Activated CD4-positive, CD25-positive, alpha-beta regulatory T cell (primary cell): ENCODE measurements at regions not wholly inside any gene's neighbourhood (a gene's known extent, or its start where the extent isn't known, plus 50 kb on each side); places are given as distances from the start of the nearest gene placed in this dataset.

ENCODE experiments used
- DNase-seq, 4 experiments: peaks; one replicate each; lab custom pipeline; 2025; lab: John Stamatoyannopoulos, UW

GRCh38 chr20:21956591-21956990, 251.1 kb downstream of the PAX1 start:
- DNase-seq, result no peak

DNA sequence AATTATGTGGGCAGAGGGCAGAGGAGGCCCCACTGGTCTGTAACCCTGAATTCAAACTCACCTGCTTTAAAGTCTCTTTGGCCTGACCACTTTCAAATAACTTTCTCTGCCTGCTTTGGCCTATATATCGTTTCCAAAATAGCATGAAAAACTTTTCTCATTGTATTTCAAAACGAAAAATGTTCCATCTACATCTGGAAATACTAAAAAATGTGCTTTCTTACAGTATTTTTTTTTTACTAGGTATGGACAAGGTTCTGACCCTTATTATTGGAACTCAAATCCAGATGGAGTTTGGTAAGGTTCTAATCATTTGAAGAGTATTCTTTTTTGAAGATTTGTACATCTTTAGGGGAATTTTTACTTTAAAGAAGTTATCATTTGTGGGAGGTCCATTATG, 241.9 kb downstream of the PAX1 start:
- no peak for DNase-seq

- no peak for DNase-seq
These were observed 238.8 kb downstream of the PAX1 start for GRCh38 chr20:21944227-21944626.

DNA sequence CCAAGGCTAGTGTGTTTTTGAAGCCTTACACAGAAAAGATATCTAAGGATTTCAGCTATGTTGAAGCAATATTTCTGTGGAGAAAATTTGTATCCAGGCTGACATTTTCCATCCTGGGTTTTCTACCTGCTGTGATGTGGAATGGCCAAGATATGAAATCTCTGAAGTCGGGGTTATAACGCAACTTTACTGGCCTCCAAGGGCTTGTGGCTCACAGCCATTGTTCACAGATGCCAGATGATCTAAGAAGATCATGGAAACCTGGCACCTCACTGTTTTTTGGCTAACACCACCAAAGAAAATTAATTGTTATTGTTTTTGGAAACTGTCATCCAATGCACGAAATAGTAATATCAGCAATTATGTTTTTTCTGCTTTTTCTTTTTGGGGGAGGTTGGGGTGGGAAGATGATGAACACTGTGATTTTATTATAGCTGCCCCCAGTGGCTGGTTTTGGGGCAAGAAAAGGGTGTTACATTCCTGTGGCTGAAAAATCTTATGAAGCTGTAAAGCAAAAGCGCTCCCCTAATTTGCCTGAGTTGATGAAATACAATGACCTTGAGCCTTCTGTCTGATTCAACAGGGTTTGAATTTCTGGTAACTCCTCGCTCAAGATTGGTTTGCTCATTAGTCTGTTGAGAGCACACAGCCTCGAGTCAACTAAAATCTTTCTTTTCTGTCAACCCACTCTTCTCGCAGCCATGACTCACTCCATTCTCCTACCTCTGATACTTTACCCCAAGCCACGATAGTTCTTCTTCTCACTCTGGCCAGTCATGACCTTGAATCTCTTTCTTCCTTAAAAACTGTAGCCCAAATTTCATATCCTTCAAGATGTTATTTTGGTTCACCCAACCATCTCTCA, 236.7 kb downstream of the PAX1 start:
- DNase-seq, result no peak

GRCh38 chr20:21936720-21937380, 231.4 kb downstream of the PAX1 start:
- DNase-seq, result no peak

- DNase-seq, result no peak
These were observed 230.8 kb downstream of the PAX1 start for GRCh38 chr20:21936261-21936660.

GRCh38 chr20:21933526-21933925, 228.1 kb downstream of the PAX1 start:
- DNase-seq, result no peak

DNA sequence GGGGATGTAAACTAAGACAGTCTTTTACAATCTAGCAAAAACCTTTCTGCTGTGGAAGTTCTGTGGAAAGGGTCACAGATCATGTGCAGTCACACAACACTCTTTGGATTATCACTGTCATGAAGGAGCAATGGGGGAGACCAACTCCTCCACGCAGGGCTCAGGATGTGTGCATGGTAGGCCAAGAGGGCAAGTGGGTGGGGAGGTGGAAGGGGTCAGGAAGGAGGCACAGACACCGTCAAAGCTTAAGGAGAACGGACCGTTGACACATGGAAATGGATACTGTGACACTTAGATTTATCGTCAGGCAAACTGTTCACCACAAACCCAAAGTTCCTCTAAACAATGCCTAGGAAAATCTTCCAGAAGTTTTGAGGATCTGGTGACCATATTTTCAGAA, 215.8 kb downstream of the PAX1 start:
- no peak for DNase-seq

DNA sequence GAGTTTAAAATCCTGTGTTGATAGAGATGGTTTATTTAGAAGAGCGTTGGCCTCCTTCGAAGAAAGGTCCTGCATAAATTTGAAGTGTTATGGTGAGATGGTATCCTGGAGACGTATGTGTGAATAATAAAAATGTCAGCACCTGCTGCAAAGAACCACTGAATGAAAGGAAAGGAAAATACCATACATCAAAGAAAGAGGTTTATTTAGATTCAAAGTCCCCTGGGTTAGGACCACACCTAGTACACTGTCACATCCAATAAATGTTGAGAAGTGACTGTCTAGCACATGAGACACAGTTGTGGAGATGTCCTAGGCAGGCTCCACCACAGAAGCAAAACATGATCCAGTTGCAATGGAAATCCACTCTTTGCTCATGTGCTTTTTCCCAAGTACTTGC, 214.7 kb downstream of the PAX1 start:
- DNase-seq, result no peak

- no peak for DNase-seq
These were observed 212.9 kb downstream of the PAX1 start for GRCh38 chr20:21918398-21918797.

DNA sequence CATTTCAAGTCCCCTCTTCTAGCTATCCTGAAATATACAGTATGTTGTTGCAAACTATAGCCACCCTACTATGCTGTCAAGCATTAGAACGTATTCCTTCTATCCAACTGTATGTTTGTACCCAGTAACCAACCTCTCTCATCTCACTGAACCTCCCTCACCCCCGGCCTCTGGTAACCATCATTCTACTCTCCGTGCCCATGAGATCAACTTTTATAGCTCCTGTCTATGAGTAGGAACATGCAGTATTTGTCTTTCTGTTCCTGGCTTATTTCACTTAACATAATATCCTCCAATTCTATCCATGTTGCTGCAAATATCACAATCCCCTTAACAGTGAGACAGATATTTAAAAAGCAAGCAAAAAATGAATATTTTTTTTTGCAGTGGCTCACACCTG, 196.9 kb downstream of the PAX1 start:
- DNase-seq, result no peak

DNA sequence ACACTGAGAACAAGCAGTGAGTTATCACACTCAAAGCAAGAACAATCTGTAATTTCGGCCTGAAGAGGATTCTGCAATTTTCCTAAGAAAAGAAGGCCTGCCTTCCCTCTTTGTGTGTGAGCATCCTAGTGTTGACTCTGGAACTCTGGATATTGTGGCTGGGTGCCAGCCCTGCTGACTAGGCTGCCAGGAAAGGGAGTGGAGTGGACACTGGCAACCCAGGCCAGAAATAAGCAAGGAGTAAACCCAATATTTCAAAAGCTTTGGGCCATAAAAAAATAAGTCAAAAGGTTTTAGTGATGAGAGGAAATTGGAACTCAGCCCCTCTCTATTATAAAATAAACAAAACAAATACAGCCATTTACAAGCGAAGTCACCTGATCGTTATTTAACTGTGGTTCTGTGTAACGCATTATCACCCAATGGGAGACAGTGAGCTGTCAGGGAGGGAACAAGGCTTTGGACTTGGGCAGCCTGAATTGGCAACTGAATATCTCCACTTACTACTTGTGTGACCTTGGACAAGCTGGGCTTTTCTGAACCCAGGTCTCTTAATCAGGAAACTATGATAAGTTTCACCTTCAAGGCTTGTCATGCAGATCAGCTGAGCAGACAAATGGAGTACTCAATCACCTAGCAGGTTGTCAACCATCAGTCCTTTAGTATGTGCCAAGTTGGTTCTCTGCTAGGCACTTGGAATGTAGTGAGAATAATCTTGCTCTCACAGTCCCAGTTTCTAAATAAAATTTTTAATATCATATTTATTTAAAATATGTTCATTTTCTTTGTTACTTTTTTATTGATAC, 196.2 kb downstream of the PAX1 start:
- no peak for DNase-seq

- DNase-seq, result no peak
These were observed 195.0 kb downstream of the PAX1 start for GRCh38 chr20:21900431-21900830.

DNA sequence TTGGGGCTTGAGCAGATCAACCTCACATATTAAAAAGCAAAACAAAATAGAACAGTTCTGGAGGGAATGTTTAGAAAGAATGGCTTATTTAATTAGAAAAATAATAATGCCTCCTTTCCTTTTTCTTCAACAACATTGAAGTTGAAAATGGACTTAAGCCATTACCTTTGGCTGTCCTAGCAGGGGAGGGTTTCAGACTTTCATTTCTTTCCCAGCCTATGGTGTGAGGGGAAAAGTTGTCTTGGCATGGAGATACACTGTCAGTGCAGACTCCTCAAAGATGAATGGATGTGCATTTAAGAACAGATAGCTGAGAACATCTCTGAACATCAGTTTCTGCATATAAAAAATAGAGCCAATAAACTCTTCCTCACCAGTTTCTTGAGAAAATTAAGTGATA, 169.5 kb downstream of the PAX1 start:
- no peak for DNase-seq

DNA sequence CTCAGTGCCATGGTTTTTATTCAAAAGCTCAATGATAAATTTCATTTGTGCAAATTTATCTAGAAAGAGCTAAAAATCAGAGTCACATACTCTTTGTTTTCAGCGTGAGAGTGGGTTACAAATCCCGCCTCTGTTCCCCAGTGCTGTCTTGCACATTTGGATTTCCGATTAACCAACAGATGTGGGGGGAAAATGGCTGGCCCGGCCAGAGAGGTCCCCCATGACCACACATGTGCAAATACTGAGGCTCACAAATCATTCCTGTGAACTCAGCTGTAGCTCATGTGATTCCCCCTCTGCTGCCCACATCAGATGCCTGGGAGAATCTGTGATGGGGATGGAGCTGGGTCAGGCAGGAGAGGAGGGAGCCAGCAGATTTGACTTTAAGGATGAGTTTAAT, 168.7 kb downstream of the PAX1 start:
- no peak for DNase-seq

- no peak for DNase-seq
These were observed 167.8 kb downstream of the PAX1 start for GRCh38 chr20:21873291-21873690.

- DNase-seq, result no peak
These were observed 162.3 kb downstream of the PAX1 start for GRCh38 chr20:21867811-21868210.

- DNase-seq, result no peak
These were observed 161.9 kb downstream of the PAX1 start for GRCh38 chr20:21867353-21867752.

- DNase-seq, result no peak
These were observed 157.5 kb downstream of the PAX1 start for GRCh38 chr20:21862956-21863355.

GRCh38 chr20:21862259-21862946, 156.9 kb downstream of the PAX1 start:
- no peak for DNase-seq

DNA sequence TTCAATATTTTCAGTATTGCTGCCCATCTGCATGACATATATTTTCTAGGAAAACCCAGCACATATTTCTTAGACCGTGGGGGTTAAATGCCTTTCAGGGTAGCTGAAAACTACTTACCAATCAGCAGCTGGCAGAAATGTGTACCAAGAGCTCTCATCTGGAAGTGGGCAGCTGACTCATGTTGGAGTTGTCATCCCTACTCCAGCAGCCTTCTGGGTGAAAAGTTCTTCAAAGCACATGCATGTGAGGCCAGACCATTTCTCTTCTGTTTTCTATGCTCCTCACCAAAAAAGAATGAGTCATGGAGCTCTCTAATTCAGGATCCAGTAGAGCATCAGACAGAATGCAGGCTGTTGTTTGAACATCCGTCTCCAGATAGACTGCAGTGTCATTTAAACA, 135.5 kb downstream of the PAX1 start:
- no peak for DNase-seq

DNA sequence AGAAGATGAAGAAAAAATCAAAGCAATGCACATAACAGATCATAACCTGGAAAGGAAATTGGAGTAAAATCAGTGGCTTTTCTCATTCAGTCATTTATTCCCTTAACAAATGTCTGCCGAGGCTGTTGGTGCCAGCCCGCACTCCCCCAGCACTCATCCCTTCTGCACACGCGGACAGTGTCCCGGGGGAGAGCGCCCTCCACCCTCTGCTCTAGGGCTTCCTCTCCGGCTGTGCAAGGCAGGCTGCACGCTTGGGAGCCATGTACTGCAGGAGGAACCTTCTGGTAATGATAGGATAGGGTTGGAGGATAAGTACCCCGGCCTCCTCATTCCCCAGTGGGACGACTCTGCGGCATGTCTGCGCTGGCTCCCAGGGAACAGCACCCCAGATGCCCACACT, 134.5 kb downstream of the PAX1 start:
- no peak for DNase-seq
